Gastroesophageal sphincter (tissue), 4 donors: ENCODE measurements at regions not wholly inside any gene's neighbourhood (a gene's known extent, or its start where the extent isn't known, plus 50 kb on each side); places are given as distances from the start of the nearest gene placed in this dataset.

Experiments
- ATAC-seq: fragments of 150-250 bp; one replicate; pipeline ENCODE4 v1.9.1; 2016; ENCODE audit warnings: mild to moderate bottlenecking, moderate library complexity
- H3K27ac ChIP-seq, 4 donors: fragments of 200-600 bp; sonication (generic) in 3 of 4; 1 replicate in 3 of 4; 2 replicates in 1 of 4; pipeline ENCODE4 v1.5.1; 2016 to 2019
- H3K27me3 ChIP-seq: fragments of 200-600 bp; sonication (generic); one replicate; pipeline ENCODE4 v1.5.1; 2019
- H3K36me3 ChIP-seq, 2 donors: fragments of 200-600 bp; sonication (generic); one replicate each; pipeline ENCODE4 v1.5.1; 2019; ENCODE audit warnings: control low read depth in 1 of 2
- H3K4me1 ChIP-seq, 3 donors: fragments of 200-600 bp; sonication (generic); 1 replicate in 2 of 3; 2 replicates in 1 of 3; pipeline ENCODE4 v1.5.1; 2016 to 2019; ENCODE audit warnings: control low read depth in 2 of 3
- H3K4me3 ChIP-seq, 2 donors: fragments of 200-600 bp; sonication (generic); one replicate each; pipeline ENCODE4 v1.5.1; 2019; ENCODE audit warnings: mild to moderate bottlenecking in 1 of 2, moderate library complexity in 1 of 2
- H3K9me3 ChIP-seq, 3 donors: fragments of 200-600 bp; sonication (generic); one replicate each; pipeline ENCODE4 v1.5.1; 2017 to 2019; ENCODE audit warnings: control low read depth in 2 of 3
- CTCF ChIP-seq, 4 experiments: fragments of 200-600 bp in 2 of 4; fragments of 450-650 bp in 2 of 4; sonication (generic) in 1 of 4; IDR thresholded peaks; one replicate each; pipeline ENCODE4 v1.5.1; 2017 to 2019; ENCODE audit warnings: antibody characterized with exemption in 4 of 4, mild to moderate bottlenecking in 2 of 4, moderate library complexity in 2 of 4
- EP300 ChIP-seq: sonication (generic); formaldehyde crosslinking; IDR thresholded peaks from one replicate; pipeline ENCODE4 v1.6.1; 2017; ENCODE audit warnings: antibody characterized with exemption, mild to moderate bottlenecking
- POLR2A ChIP-seq, 2 donors: fragments of 450-650 bp; IDR thresholded peaks; one replicate each; pipeline ENCODE4 v1.6.1; 2017; ENCODE audit warnings: antibody characterized with exemption in 2 of 2, mild to moderate bottlenecking in 2 of 2, moderate library complexity in 1 of 2
- POLR2AphosphoS5 ChIP-seq: sonication (generic); formaldehyde crosslinking; IDR thresholded peaks from one replicate; pipeline ENCODE4 v1.6.1; 2017; ENCODE audit warnings: antibody characterized with exemption
- WGBS, 2 donors: methylation state at CpG; one replicate each; pipeline ENCODE4 v1.1.5; 2018; ENCODE audit warnings: low coverage in 1 of 2; 5-methylcytosine and 5-hydroxymethylcytosine counted together

DNA sequence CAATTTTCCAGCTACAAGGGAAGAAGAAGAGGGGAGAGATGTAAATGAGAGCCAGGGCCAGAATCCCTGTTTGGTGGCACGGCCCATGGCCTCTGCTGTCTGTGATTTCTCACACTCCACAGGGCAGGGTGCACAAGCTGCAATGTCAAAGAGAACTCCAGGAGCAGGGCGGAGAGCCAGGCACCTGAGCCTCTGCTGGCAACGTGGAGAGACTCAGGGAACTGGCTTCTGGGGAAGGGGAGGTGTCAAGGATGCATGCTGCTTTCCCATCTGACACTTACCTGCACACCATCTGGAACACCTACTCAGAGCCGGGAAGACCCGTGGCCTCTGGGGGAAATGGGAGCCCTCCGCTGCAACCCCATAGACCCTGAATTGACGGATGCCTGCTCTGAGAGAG lies 507.5 kb upstream of the NR2F2 start:
- Histone ChIP-seq H3K36me3 (no peaks in the 10 kb centered on the region), H3K4me3 (no peak overlapping the region), H3K9me3 (no peaks in the 10 kb centered on the region), H3K27me3 (no peaks in the 10 kb centered on the region), H3K27ac (no peak overlapping the region), H3K4me1 (no peaks in the 10 kb centered on the region)
- 74% methylated on average over 3 of the region's 7 CpGs; no CpG with 5 or more reads in 1 of the 2 donors for WGBS, 2 donors
- no peak for ATAC-seq
- TF ChIP-seq EP300 (no peak), POLR2A (IDR thresholded peaks at IDR 0.05) (no peak), POLR2AphosphoS5 (no peak), CTCF (IDR thresholded peaks at IDR 0.05) (no peak)

DNA sequence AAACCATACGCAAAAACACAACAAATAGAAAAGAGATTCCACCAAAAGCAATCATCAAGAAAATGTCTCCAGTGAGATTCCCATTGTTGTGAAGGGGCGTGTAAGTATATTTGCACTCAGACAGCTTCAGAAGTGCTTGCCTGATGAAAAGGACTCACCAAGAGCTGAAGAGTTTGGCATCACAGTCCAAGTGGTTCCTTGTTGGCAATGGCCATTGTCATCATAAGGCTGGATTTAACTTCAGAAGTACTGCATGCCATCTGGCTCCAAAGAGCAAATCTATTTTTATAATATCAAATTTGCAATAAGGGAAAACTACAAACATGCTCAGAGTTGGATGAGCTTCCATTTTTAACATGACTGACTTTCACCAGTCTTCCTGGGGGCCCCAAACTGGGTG lies 505.3 kb upstream of the NR2F2 start:
- H3K4me3 ChIP-seq = no peak overlapping the region
- no peaks in the 10 kb centered on the region for H3K4me1 ChIP-seq
- no peaks in the 10 kb centered on the region for H3K36me3 ChIP-seq
- H3K27ac ChIP-seq = no peak overlapping the region
- WGBS, 2 donors = 80 to 83% methylated on average over 1 to 2 of the region's 2 CpGs
- TF ChIP-seq POLR2A (IDR thresholded peaks at IDR 0.05) (no peak), CTCF (IDR thresholded peaks at IDR 0.05) (no peak), POLR2AphosphoS5 (no peak), EP300 (no peak)
- H3K27me3 ChIP-seq = no peaks in the 10 kb centered on the region
- H3K9me3 ChIP-seq = no peaks in the 10 kb centered on the region
- ATAC-seq = no peak

- Histone ChIP-seq H3K27ac (no peak overlapping the region), H3K4me1 (no peaks in the 10 kb centered on the region), H3K9me3 (no peaks in the 10 kb centered on the region), H3K36me3 (no peaks in the 10 kb centered on the region), H3K4me3 (no peak overlapping the region), H3K27me3 (no peaks in the 10 kb centered on the region)
- TF ChIP-seq POLR2A (IDR thresholded peaks at IDR 0.05) = no peak
- TF ChIP-seq EP300 = no peak
- no peak for TF ChIP-seq POLR2AphosphoS5
- TF ChIP-seq CTCF (IDR thresholded peaks at IDR 0.05) = no peak
- 74 to 84% methylated on average over 5 to 8 of the region's 8 CpGs for WGBS, 2 donors
- ATAC-seq = no peak
Observed at GRCh38 chr15:95825671-95826411, 504.7 kb upstream of the NR2F2 start.

DNA sequence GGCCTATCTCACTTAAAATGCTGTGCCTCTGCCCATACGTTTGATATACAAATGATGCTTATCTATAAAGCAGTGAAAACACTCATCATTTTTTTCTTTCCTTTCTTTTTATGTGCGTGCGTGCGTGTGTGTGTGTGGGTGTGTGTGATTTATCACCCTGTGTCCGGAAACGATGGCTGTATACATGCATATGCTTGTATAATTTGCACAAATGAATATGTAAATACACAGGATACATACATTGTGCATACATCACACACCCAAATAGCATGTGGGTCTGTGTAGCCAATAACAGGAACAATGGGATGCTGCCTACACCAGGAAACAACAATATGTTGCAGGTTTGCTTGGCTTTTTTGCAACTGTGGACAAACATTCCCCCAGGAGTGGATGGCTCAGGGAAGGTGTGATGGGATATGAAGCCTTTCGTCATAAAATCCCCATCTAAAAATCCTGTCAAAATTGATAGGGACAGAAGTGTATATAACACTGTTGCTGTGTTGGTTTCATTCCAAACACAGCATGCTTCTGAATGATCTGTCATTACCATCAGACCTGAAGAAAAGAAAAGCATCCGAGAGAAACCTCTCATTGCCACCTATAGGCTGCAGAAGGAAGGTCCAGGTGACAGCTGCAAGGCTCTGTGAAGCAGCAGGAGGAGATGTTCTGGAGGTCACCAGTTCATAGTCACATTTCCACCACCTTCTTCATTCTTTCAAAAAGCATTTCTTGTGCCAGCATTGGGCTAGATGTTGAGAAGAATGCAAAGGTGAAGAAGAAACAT lies 503.9 kb upstream of the NR2F2 start:
- no peak for TF ChIP-seq CTCF (IDR thresholded peaks at IDR 0.05)
- no peak for TF ChIP-seq POLR2AphosphoS5
- TF ChIP-seq EP300 = no peak
- no peak for TF ChIP-seq POLR2A (IDR thresholded peaks at IDR 0.05)
- Histone ChIP-seq H3K4me3 (no peak overlapping the region), H3K9me3 (no peaks in the 10 kb centered on the region), H3K36me3 (no peaks in the 10 kb centered on the region), H3K27me3 (no peaks in the 10 kb centered on the region), H3K27ac (no peak overlapping the region), H3K4me1 (no peaks in the 10 kb centered on the region)
- no peak for ATAC-seq
- WGBS, 2 donors = 78 to 85% methylated on average over 6 to 8 of the region's 8 CpGs

GRCh38 chr15:95829062-95829461 lies 501.4 kb upstream of the NR2F2 start:
- WGBS, 2 donors = 91 to 92% methylated on average over 3 to 5 of the region's 5 CpGs
- Histone ChIP-seq H3K27ac (no peak overlapping the region), H3K4me1 (no peaks in the 10 kb centered on the region), H3K9me3 (no peaks in the 10 kb centered on the region), H3K36me3 (no peaks in the 10 kb centered on the region), H3K4me3 (no peak overlapping the region), H3K27me3 (no peaks in the 10 kb centered on the region)
- ATAC-seq = no peak
- no peak for TF ChIP-seq CTCF (IDR thresholded peaks at IDR 0.05)
- TF ChIP-seq EP300 = no peak
- TF ChIP-seq POLR2AphosphoS5 = no peak
